ENCODE measurements at regions not wholly inside any gene's neighbourhood (a gene's known extent, or its start where the extent isn't known, plus 50 kb on each side); places are given as distances from the start of the nearest gene placed in this dataset.

- DNase-seq (ENCODE audit: low spot score) = no peak
- no peak overlapping the region for H3K14ac ChIP-seq (ENCODE audit: low read length)
- H3K18ac ChIP-seq (ENCODE audit: low read length) = no peak overlapping the region
- H3K23ac ChIP-seq (ENCODE audit: low read depth, low read length, poor library complexity) = no peak overlapping the region
- H3K4ac ChIP-seq (ENCODE audit: low read length) = no peak overlapping the region
- WGBS, 2 donors (ENCODE audit: extremely low coverage in 2 of 2, insufficient read length in 2 of 2, insufficient replicate concordance in 1 of 2) = no CpG with 5 or more reads among the region's 1 CpG
- no peak overlapping the region for H2BK5ac ChIP-seq (ENCODE audit: low read length)
- H3K9me3 ChIP-seq (replicated peaks in 1 of 2; ENCODE audit: control insufficient read depth in 2 of 2, insufficient read depth in 1 of 2, low read depth in 1 of 2, low read length in 2 of 2) = no peaks in the 10 kb centered on the region
- no peak overlapping the region for H2BK120ac ChIP-seq (ENCODE audit: low read depth, low read length)
- H2AK5ac ChIP-seq (ENCODE audit: low read depth, low read length) = no peak overlapping the region
- H3K4me3 ChIP-seq (ENCODE audit: low read length in 2 of 2) = no peak overlapping the region
- H3K36me3 ChIP-seq (replicated peaks in 1 of 2; ENCODE audit: control insufficient read depth in 2 of 2, insufficient read depth in 2 of 2, low read length in 2 of 2) = no peaks in the 10 kb centered on the region
- no peak overlapping the region for H4K8ac ChIP-seq (ENCODE audit: low read depth, low read length)
- H3K9ac ChIP-seq (ENCODE audit: low read depth, low read length, poor library complexity) = no peak overlapping the region
- no peaks in the 10 kb centered on the region for H3K79me1 ChIP-seq (ENCODE audit: low read depth, low read length)
- H2BK12ac ChIP-seq (ENCODE audit: low read length) = no peak overlapping the region
- no peak overlapping the region for H4K91ac ChIP-seq (ENCODE audit: low read depth, low read length, poor library complexity)
- H2AFZ ChIP-seq (ENCODE audit: low read length) = no peak overlapping the region
- no peak overlapping the region for H2BK15ac ChIP-seq (ENCODE audit: low read length)
- H3K4me1 ChIP-seq (ENCODE audit: control insufficient read depth in 2 of 2, insufficient read depth in 1 of 2, low read depth in 1 of 2, low read length in 2 of 2) = peaks cover 0 to 5% of the 10 kb centered on the region in 2 donors
- no peak overlapping the region for H3K4me2 ChIP-seq (ENCODE audit: insufficient read depth, low read length, poor library complexity, severe bottlenecking)
- H3K27ac ChIP-seq (replicated peaks; ENCODE audit: low read length) = no peak overlapping the region
- no peaks in the 10 kb centered on the region for H3K27me3 ChIP-seq (ENCODE audit: control insufficient read depth in 3 of 3, insufficient read depth in 3 of 3, low read depth in 1 of 3, low read length in 3 of 3)
Observed at GRCh38 chr2:4415171-4415570, 711.8 kb downstream of the DCDC2C start.

DNA sequence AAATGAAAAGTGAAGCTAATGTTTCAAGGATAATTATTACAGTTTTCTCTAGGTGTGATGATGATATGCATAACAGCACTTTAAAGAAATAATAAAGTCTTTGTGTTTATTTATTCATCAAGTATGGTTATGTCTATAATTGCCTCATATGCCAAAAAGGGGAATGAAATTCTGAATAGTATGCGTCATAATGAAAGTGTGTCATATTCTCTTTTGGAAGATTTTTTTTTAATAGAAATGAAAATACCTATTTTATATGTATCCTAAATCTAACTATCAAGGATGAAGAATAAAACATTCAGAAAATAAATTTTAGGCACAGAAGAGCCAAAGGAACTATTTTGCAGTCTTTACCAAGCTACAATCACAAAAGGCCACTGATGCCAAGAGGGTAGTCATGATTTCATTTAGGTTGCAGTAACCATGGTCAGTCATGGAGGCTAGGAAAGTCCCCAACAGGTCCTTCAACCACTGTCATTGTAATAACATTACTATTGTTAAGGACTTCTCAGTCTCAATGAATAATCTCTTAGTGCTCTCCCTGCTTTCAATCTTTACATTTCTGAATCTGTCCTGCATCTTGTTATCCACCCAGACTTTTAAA is 712.5 kb downstream of the DCDC2C start:
- WGBS, 2 donors (ENCODE audit: extremely low coverage in 2 of 2, insufficient read length in 2 of 2, insufficient replicate concordance in 1 of 2) = no CpG with 5 or more reads among the region's 1 CpG
- H3K4me3 ChIP-seq (ENCODE audit: low read length in 2 of 2) = no peak overlapping the region
- DNase-seq (ENCODE audit: low spot score) = no peak
- H3K4me2 ChIP-seq (ENCODE audit: insufficient read depth, low read length, poor library complexity, severe bottlenecking) = no peak overlapping the region
- no peak overlapping the region for H3K4ac ChIP-seq (ENCODE audit: low read length)
- no peaks in the 10 kb centered on the region for H3K9me3 ChIP-seq (replicated peaks in 1 of 2; ENCODE audit: control insufficient read depth in 2 of 2, insufficient read depth in 1 of 2, low read depth in 1 of 2, low read length in 2 of 2)
- H2BK5ac ChIP-seq (ENCODE audit: low read length) = no peak overlapping the region
- no peaks in the 10 kb centered on the region for H3K27me3 ChIP-seq (ENCODE audit: control insufficient read depth in 3 of 3, insufficient read depth in 3 of 3, low read depth in 1 of 3, low read length in 3 of 3)
- no peak overlapping the region for H3K27ac ChIP-seq (replicated peaks; ENCODE audit: low read length)
- no peak overlapping the region for H4K91ac ChIP-seq (ENCODE audit: low read depth, low read length, poor library complexity)
- no peaks in the 10 kb centered on the region for H3K79me1 ChIP-seq (ENCODE audit: low read depth, low read length)
- H3K36me3 ChIP-seq (replicated peaks in 1 of 2; ENCODE audit: control insufficient read depth in 2 of 2, insufficient read depth in 2 of 2, low read length in 2 of 2) = no peaks in the 10 kb centered on the region
- peaks cover 0 to 5% of the 10 kb centered on the region in 2 donors for H3K4me1 ChIP-seq (ENCODE audit: control insufficient read depth in 2 of 2, insufficient read depth in 1 of 2, low read depth in 1 of 2, low read length in 2 of 2)
- H2AFZ ChIP-seq (ENCODE audit: low read length) = no peak overlapping the region
- no peak overlapping the region for H2BK15ac ChIP-seq (ENCODE audit: low read length)
- no peak overlapping the region for H2BK12ac ChIP-seq (ENCODE audit: low read length)
- H3K23ac ChIP-seq (ENCODE audit: low read depth, low read length, poor library complexity) = no peak overlapping the region
- no peak overlapping the region for H2AK5ac ChIP-seq (ENCODE audit: low read depth, low read length)
- H2BK120ac ChIP-seq (ENCODE audit: low read depth, low read length) = no peak overlapping the region
- no peak overlapping the region for H4K8ac ChIP-seq (ENCODE audit: low read depth, low read length)
- no peak overlapping the region for H3K9ac ChIP-seq (ENCODE audit: low read depth, low read length, poor library complexity)
- H3K18ac ChIP-seq (ENCODE audit: low read length) = no peak overlapping the region
- H3K14ac ChIP-seq (ENCODE audit: low read length) = no peak overlapping the region

- no CpG with 5 or more reads among the region's 4 CpGs for WGBS, 2 donors (ENCODE audit: extremely low coverage in 2 of 2, insufficient read length in 2 of 2, insufficient replicate concordance in 1 of 2)
- Histone ChIP-seq H3K27ac (replicated peaks; ENCODE audit: low read length) (no peak overlapping the region), H3K18ac (ENCODE audit: low read length) (peak overlapping the region; percentile 22), H4K8ac (ENCODE audit: low read depth, low read length) (no peak overlapping the region), H3K4ac (ENCODE audit: low read length) (no peak overlapping the region), H3K14ac (ENCODE audit: low read length) (no peak overlapping the region), H2AFZ (ENCODE audit: low read length) (no peak overlapping the region), H2AK5ac (ENCODE audit: low read depth, low read length) (no peak overlapping the region), H3K36me3 (replicated peaks in 1 of 2; ENCODE audit: control insufficient read depth in 2 of 2, insufficient read depth in 2 of 2, low read length in 2 of 2) (no peaks in the 10 kb centered on the region), H3K4me1 (ENCODE audit: control insufficient read depth in 2 of 2, insufficient read depth in 1 of 2, low read depth in 1 of 2, low read length in 2 of 2) (peaks cover 0 to 5% of the 10 kb centered on the region in 2 donors), H3K23ac (ENCODE audit: low read depth, low read length, poor library complexity) (no peak overlapping the region), H3K4me2 (ENCODE audit: insufficient read depth, low read length, poor library complexity, severe bottlenecking) (no peak overlapping the region), H3K27me3 (ENCODE audit: control insufficient read depth in 3 of 3, insufficient read depth in 3 of 3, low read depth in 1 of 3, low read length in 3 of 3) (no peaks in the 10 kb centered on the region), H3K79me1 (ENCODE audit: low read depth, low read length) (no peaks in the 10 kb centered on the region), H4K91ac (ENCODE audit: low read depth, low read length, poor library complexity) (no peak overlapping the region), H2BK5ac (ENCODE audit: low read length) (no peak overlapping the region), H3K4me3 (ENCODE audit: low read length in 2 of 2) (no peak overlapping the region), H3K9me3 (replicated peaks in 1 of 2; ENCODE audit: control insufficient read depth in 2 of 2, insufficient read depth in 1 of 2, low read depth in 1 of 2, low read length in 2 of 2) (no peaks in the 10 kb centered on the region), H2BK120ac (ENCODE audit: low read depth, low read length) (no peak overlapping the region), H2BK12ac (ENCODE audit: low read length) (no peak overlapping the region), H3K9ac (ENCODE audit: low read depth, low read length, poor library complexity) (no peak overlapping the region), H2BK15ac (ENCODE audit: low read length) (no peak overlapping the region)
- no peak for DNase-seq (ENCODE audit: low spot score)
Observed at GRCh38 chr2:4416431-4416830, 713.1 kb downstream of the DCDC2C start.

- Histone ChIP-seq H3K4me2 (ENCODE audit: insufficient read depth, low read length, poor library complexity, severe bottlenecking) (no peak overlapping the region), H3K4me3 (ENCODE audit: low read length in 2 of 2) (no peak overlapping the region), H3K14ac (ENCODE audit: low read length) (no peak overlapping the region), H2AFZ (ENCODE audit: low read length) (no peak overlapping the region), H2AK5ac (ENCODE audit: low read depth, low read length) (no peak overlapping the region), H3K9me3 (replicated peaks in 1 of 2; ENCODE audit: control insufficient read depth in 2 of 2, insufficient read depth in 1 of 2, low read depth in 1 of 2, low read length in 2 of 2) (no peaks in the 10 kb centered on the region), H3K36me3 (replicated peaks in 1 of 2; ENCODE audit: control insufficient read depth in 2 of 2, insufficient read depth in 2 of 2, low read length in 2 of 2) (no peaks in the 10 kb centered on the region), H2BK5ac (ENCODE audit: low read length) (no peak overlapping the region), H3K18ac (ENCODE audit: low read length) (no peak overlapping the region), H2BK15ac (ENCODE audit: low read length) (no peak overlapping the region), H3K4me1 (ENCODE audit: control insufficient read depth in 2 of 2, insufficient read depth in 1 of 2, low read depth in 1 of 2, low read length in 2 of 2) (peaks cover 0 to 2% of the 10 kb centered on the region in 2 donors), H4K8ac (ENCODE audit: low read depth, low read length) (no peak overlapping the region), H4K91ac (ENCODE audit: low read depth, low read length, poor library complexity) (no peak overlapping the region), H3K79me1 (ENCODE audit: low read depth, low read length) (no peaks in the 10 kb centered on the region), H3K23ac (ENCODE audit: low read depth, low read length, poor library complexity) (no peak overlapping the region), H2BK12ac (ENCODE audit: low read length) (no peak overlapping the region), H3K4ac (ENCODE audit: low read length) (no peak overlapping the region), H3K27ac (replicated peaks; ENCODE audit: low read length) (no peak overlapping the region), H3K27me3 (ENCODE audit: control insufficient read depth in 3 of 3, insufficient read depth in 3 of 3, low read depth in 1 of 3, low read length in 3 of 3) (no peaks in the 10 kb centered on the region), H3K9ac (ENCODE audit: low read depth, low read length, poor library complexity) (no peak overlapping the region), H2BK120ac (ENCODE audit: low read depth, low read length) (no peak overlapping the region)
- no peak for DNase-seq (ENCODE audit: low spot score)
- WGBS, 2 donors (ENCODE audit: extremely low coverage in 2 of 2, insufficient read length in 2 of 2, insufficient replicate concordance in 1 of 2) = no CpG with 5 or more reads among the region's 6 CpGs
Observed at GRCh38 chr2:4417771-4418170, 714.4 kb downstream of the DCDC2C start.
